ENCODE measurements at regions not wholly inside any gene's neighbourhood (a gene's known extent, or its start where the extent isn't known, plus 50 kb on each side); places are given as distances from the start of the nearest gene placed in this dataset.

DNA sequence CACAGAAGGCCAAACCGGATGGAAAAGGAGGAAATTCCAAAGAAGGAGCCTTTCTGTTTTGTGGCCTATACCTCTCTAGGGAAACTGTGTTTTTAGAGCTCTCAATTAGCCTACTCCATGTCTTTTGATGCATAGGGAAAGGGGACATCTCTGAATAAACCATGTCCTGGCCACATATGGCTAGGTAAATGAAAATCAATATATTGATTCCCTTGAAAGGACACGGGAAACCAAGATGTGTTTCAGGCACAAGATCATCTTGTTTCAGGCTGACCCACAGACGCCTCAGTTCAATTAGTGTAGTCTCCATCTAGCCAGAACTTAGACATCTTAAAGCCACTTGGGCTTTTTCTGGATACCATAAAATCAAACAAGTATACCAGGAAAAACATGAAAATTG lies 363.1 kb downstream of the ENC1 start:
- Histone ChIP-seq H3K27me3 (ENCODE audit: low read depth, low read length) (no peaks in the 10 kb centered on the region), H3K36me3 (ENCODE audit: control insufficient read depth in 1 of 2, insufficient read depth in 2 of 2, low read length in 2 of 2) (no peaks in the 10 kb centered on the region), H3K9me3 (ENCODE audit: control insufficient read depth in 1 of 2, low read length in 2 of 2) (no peaks in the 10 kb centered on the region), H3K27ac (ENCODE audit: low read length) (no peak overlapping the region), H3K4me1 (ENCODE audit: control insufficient read depth in 1 of 2, insufficient read depth in 2 of 2, low read length in 2 of 2) (peaks cover 0 to 16% of the 10 kb centered on the region in 2 donors), H3K4me3 (ENCODE audit: low read depth in 1 of 2, low read length in 2 of 2) (no peak overlapping the region)

- Histone ChIP-seq H3K27ac (ENCODE audit: low read length) (no peak overlapping the region), H3K9me3 (ENCODE audit: control insufficient read depth in 1 of 2, low read length in 2 of 2) (no peaks in the 10 kb centered on the region), H3K27me3 (ENCODE audit: low read depth, low read length) (no peaks in the 10 kb centered on the region)
These were observed 365.1 kb downstream of the ENC1 start for GRCh38 chr5:74275171-74275992.

GRCh38 chr5:74274326-74274725 lies 366.2 kb downstream of the ENC1 start:
- Histone ChIP-seq H3K27ac (ENCODE audit: low read length) (no peak overlapping the region), H3K4me3 (ENCODE audit: low read depth in 1 of 2, low read length in 2 of 2) (no peak overlapping the region), H3K27me3 (ENCODE audit: low read depth, low read length) (no peaks in the 10 kb centered on the region), H3K9me3 (ENCODE audit: control insufficient read depth in 1 of 2, low read length in 2 of 2) (no peaks in the 10 kb centered on the region), H3K36me3 (ENCODE audit: control insufficient read depth in 1 of 2, insufficient read depth in 2 of 2, low read length in 2 of 2) (no peaks in the 10 kb centered on the region), H3K4me1 (ENCODE audit: control insufficient read depth in 1 of 2, insufficient read depth in 2 of 2, low read length in 2 of 2) (peaks cover 0 to 16% of the 10 kb centered on the region in 2 donors)

More at GRCh38 chr5:74275171-74275992, 365.1 kb downstream of the ENC1 start:
- Histone ChIP-seq H3K4me3 (ENCODE audit: low read depth in 1 of 2, low read length in 2 of 2) (no peak overlapping the region), H3K36me3 (ENCODE audit: control insufficient read depth in 1 of 2, insufficient read depth in 2 of 2, low read length in 2 of 2) (no peaks in the 10 kb centered on the region), H3K4me1 (ENCODE audit: control insufficient read depth in 1 of 2, insufficient read depth in 2 of 2, low read length in 2 of 2) (peaks cover 0 to 16% of the 10 kb centered on the region in 2 donors)

GRCh38 chr5:74272831-74273451 lies 367.6 kb downstream of the ENC1 start:
- no peaks in the 10 kb centered on the region for H3K27me3 ChIP-seq (ENCODE audit: low read depth, low read length)
- H3K27ac ChIP-seq (ENCODE audit: low read length): no peak overlapping the region
- H3K9me3 ChIP-seq (ENCODE audit: control insufficient read depth in 1 of 2, low read length in 2 of 2): no peaks in the 10 kb centered on the region
- no peak overlapping the region for H3K4me3 ChIP-seq (ENCODE audit: low read depth in 1 of 2, low read length in 2 of 2)
- H3K4me1 ChIP-seq (ENCODE audit: control insufficient read depth in 1 of 2, insufficient read depth in 2 of 2, low read length in 2 of 2): peaks cover 0 to 16% of the 10 kb centered on the region in 2 donors
- no peaks in the 10 kb centered on the region for H3K36me3 ChIP-seq (ENCODE audit: control insufficient read depth in 1 of 2, insufficient read depth in 2 of 2, low read length in 2 of 2)

DNA sequence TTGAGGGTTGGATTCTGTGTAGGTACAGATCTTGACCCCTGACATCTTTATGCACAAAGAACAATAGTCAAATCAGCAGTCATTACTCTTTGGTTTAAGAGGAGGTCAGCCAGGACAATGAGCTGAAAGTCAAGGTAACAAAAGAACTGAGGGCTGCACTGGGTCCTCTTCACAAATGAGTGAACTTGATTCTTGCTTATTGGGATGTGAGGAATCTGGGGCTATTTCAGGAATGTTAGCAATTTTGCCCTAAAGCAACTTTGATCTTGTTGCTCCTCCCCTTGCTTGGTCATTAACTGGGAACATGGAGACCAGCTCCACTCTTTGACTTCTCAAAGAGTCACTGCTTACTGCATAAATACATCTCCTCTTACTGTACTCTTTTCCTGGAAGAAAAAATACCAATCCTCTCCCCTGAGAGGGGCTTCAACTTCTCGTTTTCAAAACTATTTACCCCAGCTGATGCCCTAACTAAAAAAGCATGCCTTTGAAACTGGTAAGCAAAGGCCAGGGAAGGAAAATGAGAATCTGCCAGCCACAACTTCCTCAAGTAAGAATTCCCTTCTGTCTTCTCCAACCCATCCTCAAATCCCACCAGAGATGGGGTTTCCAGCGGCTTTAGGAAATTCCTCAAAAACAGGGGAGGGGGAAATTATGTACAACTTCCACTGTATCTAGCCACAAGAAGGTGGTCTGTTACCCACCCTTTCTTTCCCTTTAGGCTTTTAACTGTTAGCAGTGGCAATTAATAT lies 368.3 kb downstream of the ENC1 start:
- no peak overlapping the region for H3K4me3 ChIP-seq (ENCODE audit: low read depth in 1 of 2, low read length in 2 of 2)
- H3K27ac ChIP-seq (ENCODE audit: low read length): no peak overlapping the region

DNA sequence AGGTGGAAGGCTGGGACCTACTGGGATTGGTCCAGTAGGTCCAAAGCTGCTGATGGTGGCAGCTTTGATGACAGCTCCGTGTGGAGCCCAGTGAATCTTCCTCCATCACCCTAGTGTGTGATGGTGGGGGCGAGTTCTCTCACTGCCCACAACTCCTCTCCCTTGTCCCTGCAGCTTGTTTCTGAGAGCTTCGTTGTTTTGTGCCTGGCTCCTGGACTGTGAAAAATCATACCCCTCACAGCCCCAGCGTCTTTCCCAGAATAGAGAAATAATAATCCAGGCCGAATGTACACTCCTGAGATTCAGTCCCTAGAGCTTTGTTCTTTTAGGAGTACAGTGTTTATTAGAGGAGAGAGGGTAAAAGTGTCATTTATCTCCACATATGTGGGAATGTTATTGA lies 372.2 kb downstream of the ENC1 start:
- no peaks in the 10 kb centered on the region for H3K27me3 ChIP-seq (ENCODE audit: low read depth, low read length)
- no peak overlapping the region for H3K27ac ChIP-seq (ENCODE audit: low read length)

More for the DNA sequence above, 368.3 kb downstream of the ENC1 start:
- no peaks in the 10 kb centered on the region for H3K36me3 ChIP-seq (ENCODE audit: control insufficient read depth in 1 of 2, insufficient read depth in 2 of 2, low read length in 2 of 2)
- H3K4me1 ChIP-seq (ENCODE audit: control insufficient read depth in 1 of 2, insufficient read depth in 2 of 2, low read length in 2 of 2): peaks cover 0 to 16% of the 10 kb centered on the region in 2 donors
- no peaks in the 10 kb centered on the region for H3K9me3 ChIP-seq (ENCODE audit: control insufficient read depth in 1 of 2, low read length in 2 of 2)
- H3K27me3 ChIP-seq (ENCODE audit: low read depth, low read length): no peaks in the 10 kb centered on the region

GRCh38 chr5:74266836-74267235 lies 373.7 kb downstream of the ENC1 start:
- Histone ChIP-seq H3K27me3 (ENCODE audit: low read depth, low read length) (no peaks in the 10 kb centered on the region), H3K4me1 (ENCODE audit: control insufficient read depth in 1 of 2, insufficient read depth in 2 of 2, low read length in 2 of 2) (no peaks in the 10 kb centered on the region), H3K27ac (ENCODE audit: low read length) (no peak overlapping the region), H3K36me3 (ENCODE audit: control insufficient read depth in 1 of 2, insufficient read depth in 2 of 2, low read length in 2 of 2) (no peaks in the 10 kb centered on the region), H3K9me3 (ENCODE audit: control insufficient read depth in 1 of 2, low read length in 2 of 2) (no peaks in the 10 kb centered on the region), H3K4me3 (ENCODE audit: low read depth in 1 of 2, low read length in 2 of 2) (no peak overlapping the region)

More for the DNA sequence above, 372.2 kb downstream of the ENC1 start:
- H3K4me1 ChIP-seq (ENCODE audit: control insufficient read depth in 1 of 2, insufficient read depth in 2 of 2, low read length in 2 of 2): no peaks in the 10 kb centered on the region
- no peak overlapping the region for H3K4me3 ChIP-seq (ENCODE audit: low read depth in 1 of 2, low read length in 2 of 2)
- no peaks in the 10 kb centered on the region for H3K36me3 ChIP-seq (ENCODE audit: control insufficient read depth in 1 of 2, insufficient read depth in 2 of 2, low read length in 2 of 2)
- no peaks in the 10 kb centered on the region for H3K9me3 ChIP-seq (ENCODE audit: control insufficient read depth in 1 of 2, low read length in 2 of 2)

GRCh38 chr5:74266132-74266531 lies 374.4 kb downstream of the ENC1 start:
- no peaks in the 10 kb centered on the region for H3K4me1 ChIP-seq (ENCODE audit: control insufficient read depth in 1 of 2, insufficient read depth in 2 of 2, low read length in 2 of 2)
- H3K9me3 ChIP-seq (ENCODE audit: control insufficient read depth in 1 of 2, low read length in 2 of 2): no peaks in the 10 kb centered on the region
- H3K27ac ChIP-seq (ENCODE audit: low read length): no peak overlapping the region
- H3K36me3 ChIP-seq (ENCODE audit: control insufficient read depth in 1 of 2, insufficient read depth in 2 of 2, low read length in 2 of 2): no peaks in the 10 kb centered on the region
- H3K27me3 ChIP-seq (ENCODE audit: low read depth, low read length): no peaks in the 10 kb centered on the region
- H3K4me3 ChIP-seq (ENCODE audit: low read depth in 1 of 2, low read length in 2 of 2): no peak overlapping the region

DNA sequence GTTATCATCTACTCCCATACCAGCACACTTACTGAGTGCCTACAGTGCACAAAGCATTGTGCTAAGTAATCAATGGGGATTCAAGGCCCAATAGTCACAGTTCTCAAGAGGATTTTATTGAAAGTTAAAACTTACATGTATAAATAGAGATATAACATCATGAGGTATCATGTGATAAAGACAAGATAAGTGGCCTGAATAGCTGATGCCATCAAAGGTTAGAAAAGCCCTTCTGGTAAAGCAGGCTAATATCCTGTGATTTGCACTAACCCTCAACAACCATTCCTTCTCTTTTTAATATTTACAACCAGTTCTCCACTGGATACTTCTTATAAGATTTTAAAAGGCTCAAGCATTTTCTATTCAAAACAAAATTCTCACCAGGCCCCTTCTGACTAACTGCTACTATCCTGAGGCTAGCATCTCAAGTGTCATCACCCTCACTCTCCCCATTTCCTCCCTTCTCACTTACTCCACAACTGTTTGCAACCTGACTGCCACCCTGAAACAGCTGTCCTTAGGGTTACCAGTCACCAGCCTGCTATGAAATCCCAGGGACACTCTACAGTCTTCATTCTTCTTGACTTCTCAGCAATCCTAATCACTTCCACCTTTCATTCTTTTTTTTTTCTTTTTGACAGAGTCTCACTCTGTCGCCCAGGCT lies 377.9 kb downstream of the ENC1 start:
- Histone ChIP-seq H3K4me3 (ENCODE audit: low read depth in 1 of 2, low read length in 2 of 2) (no peak overlapping the region), H3K27me3 (ENCODE audit: low read depth, low read length) (no peaks in the 10 kb centered on the region), H3K27ac (ENCODE audit: low read length) (no peak overlapping the region), H3K36me3 (ENCODE audit: control insufficient read depth in 1 of 2, insufficient read depth in 2 of 2, low read length in 2 of 2) (no peaks in the 10 kb centered on the region), H3K9me3 (ENCODE audit: control insufficient read depth in 1 of 2, low read length in 2 of 2) (no peaks in the 10 kb centered on the region), H3K4me1 (ENCODE audit: control insufficient read depth in 1 of 2, insufficient read depth in 2 of 2, low read length in 2 of 2) (no peaks in the 10 kb centered on the region)

DNA sequence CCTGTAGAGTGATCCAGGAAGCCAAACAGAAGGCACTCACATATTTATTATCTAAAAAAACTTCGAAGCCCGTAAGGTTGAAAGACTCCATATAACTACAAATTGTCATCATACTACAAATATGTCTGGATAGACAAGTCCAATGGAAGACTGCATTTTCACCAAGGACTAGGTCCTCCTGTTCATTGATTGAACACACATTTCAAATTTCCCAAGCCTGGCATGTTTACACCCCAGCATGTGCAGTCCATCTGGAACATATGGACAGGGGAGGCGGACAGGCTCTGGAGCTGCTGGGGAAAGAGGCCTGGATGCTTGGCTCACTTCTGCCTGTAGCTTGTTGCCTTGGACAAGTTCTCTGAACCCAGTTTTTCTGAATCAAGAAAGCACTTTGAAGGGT lies 378.7 kb downstream of the ENC1 start:
- no peaks in the 10 kb centered on the region for H3K9me3 ChIP-seq (ENCODE audit: control insufficient read depth in 1 of 2, low read length in 2 of 2)
- H3K27ac ChIP-seq (ENCODE audit: low read length): no peak overlapping the region
- no peaks in the 10 kb centered on the region for H3K36me3 ChIP-seq (ENCODE audit: control insufficient read depth in 1 of 2, insufficient read depth in 2 of 2, low read length in 2 of 2)
- no peak overlapping the region for H3K4me3 ChIP-seq (ENCODE audit: low read depth in 1 of 2, low read length in 2 of 2)
- H3K4me1 ChIP-seq (ENCODE audit: control insufficient read depth in 1 of 2, insufficient read depth in 2 of 2, low read length in 2 of 2): no peaks in the 10 kb centered on the region
- H3K27me3 ChIP-seq (ENCODE audit: low read depth, low read length): no peaks in the 10 kb centered on the region

- Histone ChIP-seq H3K27ac (ENCODE audit: low read length) (no peak overlapping the region), H3K9me3 (ENCODE audit: control insufficient read depth in 1 of 2, low read length in 2 of 2) (no peaks in the 10 kb centered on the region), H3K27me3 (ENCODE audit: low read depth, low read length) (no peaks in the 10 kb centered on the region)
These were observed 379.1 kb downstream of the ENC1 start for GRCh38 chr5:74261421-74261820.

More at GRCh38 chr5:74261421-74261820, 379.1 kb downstream of the ENC1 start:
- Histone ChIP-seq H3K36me3 (ENCODE audit: control insufficient read depth in 1 of 2, insufficient read depth in 2 of 2, low read length in 2 of 2) (no peaks in the 10 kb centered on the region), H3K4me1 (ENCODE audit: control insufficient read depth in 1 of 2, insufficient read depth in 2 of 2, low read length in 2 of 2) (no peaks in the 10 kb centered on the region), H3K4me3 (ENCODE audit: low read depth in 1 of 2, low read length in 2 of 2) (no peak overlapping the region)
